Spleen (tissue), 11 donors: ENCODE measurements at regions not wholly inside any gene's neighbourhood (a gene's known extent, or its start where the extent isn't known, plus 50 kb on each side); places are given as distances from the start of the nearest gene placed in this dataset.

Experiments
- DNase-seq: peaks from one replicate; pipeline ENCODE4 v3.0.0-alpha.2; 2020
- H3K27ac ChIP-seq, 8 donors: fragments of 200-600 bp; sonication (generic) in 7 of 8; 1 replicate in 4 of 8; 2 replicates in 4 of 8; pipeline versions ENCODE4 v1.5.0 to v1.8.0; 2016 to 2021; ENCODE audit warnings: inconsistent platforms in 4 of 8, mild to moderate bottlenecking in 4 of 8, moderate library complexity in 1 of 8
- H3K27me3 ChIP-seq, 7 donors: fragments of 200-600 bp; sonication (generic) in 6 of 7; replicated peaks in 1 of 7; 1 replicate in 4 of 7; 2 replicates in 3 of 7; pipeline versions ENCODE4 v1.5.0 to v1.8.0; 2016 to 2021; ENCODE audit warnings: inconsistent platforms in 3 of 7, mild to moderate bottlenecking in 1 of 7
- H3K36me3 ChIP-seq, 6 donors: fragments of 200-600 bp; sonication (generic) in 5 of 6; 1 replicate in 4 of 6; 2 replicates in 2 of 6; pipeline versions ENCODE4 v1.5.0 to v1.8.0; 2016 to 2021; ENCODE audit warnings: inconsistent platforms in 2 of 6
- H3K4me1 ChIP-seq, 6 donors: fragments of 200-600 bp; sonication (generic) in 5 of 6; 1 replicate in 3 of 6; 2 replicates in 3 of 6; pipeline versions ENCODE4 v1.5.0 to v1.8.0; 2016 to 2021; ENCODE audit warnings: inconsistent platforms in 3 of 6
- H3K4me3 ChIP-seq, 8 donors: fragments of 200-600 bp; sonication (generic) in 7 of 8; 1 replicate in 4 of 8; 2 replicates in 4 of 8; pipeline versions ENCODE4 v1.5.0 to v1.8.0; 2016 to 2021; ENCODE audit warnings: inconsistent platforms in 4 of 8, mild to moderate bottlenecking in 4 of 8, moderate library complexity in 2 of 8
- H3K9me3 ChIP-seq, 8 donors: fragments of 200-600 bp; sonication (generic) in 7 of 8; 1 replicate in 4 of 8; 2 replicates in 4 of 8; pipeline versions ENCODE4 v1.5.0 to v1.8.0; 2016 to 2021; ENCODE audit warnings: inconsistent platforms in 4 of 8
- CTCF ChIP-seq, 11 experiments: fragments of 200-600 bp in 7 of 11; fragments of 450-650 bp in 4 of 11; sonication (generic) in 4 of 11; IDR thresholded peaks in 8 of 11; conservative IDR thresholded peaks in 3 of 11; 1 replicate in 7 of 11; 2 replicates in 4 of 11; pipeline versions ENCODE4 v1.4.0 to v1.8.0; 2016 to 2021; ENCODE audit warnings: antibody characterized with exemption in 11 of 11, inconsistent platforms in 4 of 11, mild to moderate bottlenecking in 1 of 11
- POLR2A ChIP-seq, 3 donors: fragments of 450-650 bp; IDR thresholded peaks; one replicate each; pipeline ENCODE4 v1.5.1; 2017; ENCODE audit warnings: antibody characterized with exemption in 3 of 3, mild to moderate bottlenecking in 1 of 3
- POLR2AphosphoS5 ChIP-seq, 3 donors: sonication (generic); formaldehyde crosslinking; IDR thresholded peaks; one replicate each; pipeline ENCODE4 v1.5.1; 2017; ENCODE audit warnings: antibody characterized with exemption in 3 of 3
- WGBS, 5 donors: extraction: QIAGEN DNeasy Blood & Tissue Kit in 3 of 5; methylation state at CpG; one replicate each; pipeline versions ENCODE4 v1.1.5 to v1.1.7; 2013 to 2018; 5-methylcytosine and 5-hydroxymethylcytosine counted together
- intact Hi-C: fragments of 100-400 bp; cut with DNase I; formaldehyde crosslinking; loops from one replicate; pipeline ENCODE4 v1.15.0; 2023; ENCODE audit warnings: low total_unique reads
- donor health status: healthy with polysubstance abuse.
- donor health status: DM: no; HTN: no; CAD: no; lungs with moderate emphysema.
- donor health status: DM: no; HTN: no; CAD: no.
- donor health status: Bipolar disorder and iron deficiency.
- donor health status: healthy.
- donor health status: DM: no; HTN: no; CAD: no.
- donor health status: DM: yes; HTN: yes; CAD: no.

- WGBS, 5 donors = 83 to 90% (median 88%) methylated on average over 3 of the region's 3 CpGs
- Histone ChIP-seq H3K36me3 (no peaks in the 10 kb centered on the region), H3K27me3 (peaks cover 0 to 13% (median 0%) of the 10 kb centered on the region in 7 donors), H3K4me3 (no peak overlapping the region), H3K4me1 (no peaks in the 10 kb centered on the region), H3K9me3 (peaks cover 0 to 51% (median 32%) of the 10 kb centered on the region in 8 donors), H3K27ac (no peak overlapping the region)
- TF ChIP-seq CTCF (IDR thresholded peaks at IDR 0.05 in 8 of 11, conservative IDR thresholded peaks at IDR 0.05 in 3 of 11) (no peak), POLR2AphosphoS5 (IDR thresholded peaks at IDR 0.05) (no peak), POLR2A (IDR thresholded peaks at IDR 0.05) (no peak)
- DNase-seq = no peak
- intact Hi-C loops = no loop called here
Measured at GRCh38 chr9:4400731-4401130, 89.5 kb upstream of the SLC1A1 start.

GRCh38 chr9:4397917-4398316, 92.4 kb upstream of the SLC1A1 start:
- 75 to 90% (median 83%) methylated on average over 2 of the region's 2 CpGs for WGBS, 5 donors
- intact Hi-C loops = no loop called here

GRCh38 chr9:4393806-4394523, 94.1 kb upstream of the GLIS3 start:
- WGBS, 5 donors = 81 to 91% (median 86%) methylated on average over 4 of the region's 4 CpGs
- intact Hi-C loops = no loop called here
- H3K9me3 ChIP-seq = no peaks in the 10 kb centered on the region
- no peaks in the 10 kb centered on the region for H3K36me3 ChIP-seq
- H3K4me3 ChIP-seq = no peak overlapping the region
- no peak for TF ChIP-seq POLR2AphosphoS5 (IDR thresholded peaks at IDR 0.05)
- no peak for TF ChIP-seq POLR2A (IDR thresholded peaks at IDR 0.05)
- no peak for TF ChIP-seq CTCF (IDR thresholded peaks at IDR 0.05 in 8 of 11, conservative IDR thresholded peaks at IDR 0.05 in 3 of 11)
- no peaks in the 10 kb centered on the region for H3K4me1 ChIP-seq
- no peak overlapping the region for H3K27ac ChIP-seq
- H3K27me3 ChIP-seq = peaks cover 0 to 12% (median 0%) of the 10 kb centered on the region in 7 donors
- DNase-seq = no peak

More at GRCh38 chr9:4397917-4398316, 92.4 kb upstream of the SLC1A1 start:
- H3K27ac ChIP-seq = no peak overlapping the region
- no peaks in the 10 kb centered on the region for H3K4me1 ChIP-seq
- peaks cover 0 to 25% (median 17%) of the 10 kb centered on the region in 8 donors for H3K9me3 ChIP-seq
- no peak for DNase-seq
- H3K27me3 ChIP-seq = peaks cover 0 to 13% (median 0%) of the 10 kb centered on the region in 7 donors
- no peak overlapping the region for H3K4me3 ChIP-seq
- TF ChIP-seq CTCF (IDR thresholded peaks at IDR 0.05 in 8 of 11, conservative IDR thresholded peaks at IDR 0.05 in 3 of 11) (no peak), POLR2A (IDR thresholded peaks at IDR 0.05) (no peak), POLR2AphosphoS5 (IDR thresholded peaks at IDR 0.05) (no peak)
- no peaks in the 10 kb centered on the region for H3K36me3 ChIP-seq

- H3K36me3 ChIP-seq = no peaks in the 10 kb centered on the region
- DNase-seq = no peak
- intact Hi-C loops = no loop called here
Measured at GRCh38 chr9:4389755-4390154, 89.9 kb upstream of the GLIS3 start.

More at GRCh38 chr9:4389755-4390154, 89.9 kb upstream of the GLIS3 start:
- no peak for TF ChIP-seq POLR2A (IDR thresholded peaks at IDR 0.05)
- TF ChIP-seq POLR2AphosphoS5 (IDR thresholded peaks at IDR 0.05) = no peak
- no peak for TF ChIP-seq CTCF (IDR thresholded peaks at IDR 0.05 in 8 of 11, conservative IDR thresholded peaks at IDR 0.05 in 3 of 11)
- Histone ChIP-seq H3K27me3 (no peaks in the 10 kb centered on the region), H3K4me1 (no peaks in the 10 kb centered on the region), H3K4me3 (no peak overlapping the region), H3K27ac (no peak overlapping the region), H3K9me3 (no peaks in the 10 kb centered on the region)
- 76 to 87% (median 83%) methylated on average over 4 of the region's 4 CpGs for WGBS, 5 donors
